HUES64 (cell line): ENCODE measurements at regions not wholly inside any gene's neighbourhood (a gene's known extent, or its start where the extent isn't known, plus 50 kb on each side); places are given as distances from the start of the nearest gene placed in this dataset.

Source experiments
- H3K27ac ChIP-seq: 2 replicates; pipeline ENCODE4 v1.7.0; 2013; ENCODE audit warnings: low read depth, low read length, inconsistent platforms
- H3K27me3 ChIP-seq: 2 replicates; pipeline ENCODE4 v1.6.1; 2013; ENCODE audit warnings: mild to moderate bottlenecking, low read length; ENCODE audit not compliant: insufficient read depth
- H3K36me3 ChIP-seq: 2 replicates; pipeline ENCODE4 v1.6.1; 2013; ENCODE audit warnings: mild to moderate bottlenecking, low read length; ENCODE audit not compliant: insufficient read depth
- H3K4me1 ChIP-seq: 2 replicates; pipeline ENCODE4 v1.6.1; 2013; ENCODE audit warnings: mild to moderate bottlenecking, low read length, moderate library complexity; ENCODE audit not compliant: insufficient read depth
- H3K4me3 ChIP-seq: 2 replicates; pipeline ENCODE4 v1.5.1; 2013; ENCODE audit warnings: mild to moderate bottlenecking, low read length, moderate library complexity
- H3K9ac ChIP-seq: 2 replicates; pipeline ENCODE4 v1.6.1; 2013; ENCODE audit warnings: mild to moderate bottlenecking, low read depth, low read length
- H3K9me3 ChIP-seq: 2 replicates; pipeline ENCODE4 v1.6.1; 2013; ENCODE audit warnings: low read depth, low read length; ENCODE audit not compliant: insufficient read depth
- WGBS: fragments of 150-250, 120-280 bp; methylation state at CpG from one replicate; pipeline ENCODE4 v1.1.7; 2013; ENCODE audit warnings: missing lambda C conversion rate; 5-methylcytosine and 5-hydroxymethylcytosine counted together

DNA sequence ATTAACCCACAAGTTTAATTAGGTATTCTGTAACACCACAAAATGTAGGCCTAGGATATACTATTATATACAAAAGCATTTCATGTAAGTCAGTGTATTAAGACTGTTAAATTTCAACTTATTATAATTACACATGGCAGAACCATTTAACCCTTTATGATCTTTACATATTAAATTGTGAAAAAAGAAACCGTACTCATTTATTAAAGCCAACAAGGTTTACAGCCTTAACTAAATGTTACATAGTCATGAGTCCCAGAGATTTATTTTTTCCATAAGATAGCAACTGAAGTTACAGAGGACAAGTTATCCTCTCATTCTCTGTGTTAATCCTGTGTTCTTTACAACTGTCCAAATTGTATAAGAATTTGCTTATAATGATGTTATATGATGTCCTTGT is 615.8 kb upstream of the AGTR1 start:
- H3K4me1 ChIP-seq = peaks cover 5% of the 10 kb centered on the region; the same call in 1 of the 2 replicates
- H3K27ac ChIP-seq = no peak overlapping the region

DNA sequence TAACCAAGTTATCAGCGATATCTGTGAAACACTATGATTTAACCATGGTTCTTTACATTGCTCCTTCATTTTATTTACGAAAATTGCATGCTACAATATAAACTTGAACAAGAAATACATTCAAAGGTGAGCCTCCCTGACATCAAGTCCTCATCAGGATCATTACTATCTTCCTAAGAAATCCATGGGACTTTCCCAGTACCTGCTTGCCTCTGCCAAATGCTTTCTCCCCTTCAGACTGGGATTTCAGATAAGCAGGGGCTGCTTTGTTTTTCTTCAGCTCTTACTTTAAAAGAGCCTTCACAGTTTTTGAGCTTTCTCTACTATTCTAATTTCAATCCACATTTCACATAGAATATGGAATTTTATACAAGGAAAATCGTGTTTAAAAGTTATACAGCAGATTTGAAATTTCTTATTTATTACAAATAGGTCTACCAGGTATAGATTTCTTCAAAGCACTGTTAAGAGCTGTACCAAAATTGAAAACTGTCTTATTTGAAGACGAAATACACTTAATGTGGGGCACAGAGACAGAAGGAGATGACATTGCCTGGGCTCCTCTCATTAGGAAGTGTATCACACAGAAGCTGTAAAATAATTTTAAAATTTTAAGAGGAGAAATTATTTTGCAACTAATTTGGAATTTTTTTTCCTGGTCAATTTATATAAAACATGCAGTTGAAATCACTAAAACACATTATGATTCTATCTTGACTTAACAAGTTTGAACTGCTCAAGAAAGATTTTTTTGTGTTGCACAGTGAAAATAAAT is 615.0 kb upstream of the AGTR1 start:
- no peak overlapping the region for H3K9ac ChIP-seq
- H3K36me3 ChIP-seq = no peaks in the 10 kb centered on the region
- WGBS = 92% methylated on average over 3 of the region's 4 CpGs
- H3K4me1 ChIP-seq = peaks cover 5% of the 10 kb centered on the region; the same call in 1 of the 2 replicates
- no peaks in the 10 kb centered on the region for H3K27me3 ChIP-seq
- H3K27ac ChIP-seq = no peak overlapping the region
- H3K4me3 ChIP-seq = no peak overlapping the region
- H3K9me3 ChIP-seq = no peaks in the 10 kb centered on the region

More for the DNA sequence above, 615.8 kb upstream of the AGTR1 start:
- no peak overlapping the region for H3K9ac ChIP-seq
- no peak overlapping the region for H3K4me3 ChIP-seq
- no peaks in the 10 kb centered on the region for H3K27me3 ChIP-seq
- no peaks in the 10 kb centered on the region for H3K36me3 ChIP-seq
- WGBS = no CpG with 5 or more reads among the region's 1 CpG
- no peaks in the 10 kb centered on the region for H3K9me3 ChIP-seq

DNA sequence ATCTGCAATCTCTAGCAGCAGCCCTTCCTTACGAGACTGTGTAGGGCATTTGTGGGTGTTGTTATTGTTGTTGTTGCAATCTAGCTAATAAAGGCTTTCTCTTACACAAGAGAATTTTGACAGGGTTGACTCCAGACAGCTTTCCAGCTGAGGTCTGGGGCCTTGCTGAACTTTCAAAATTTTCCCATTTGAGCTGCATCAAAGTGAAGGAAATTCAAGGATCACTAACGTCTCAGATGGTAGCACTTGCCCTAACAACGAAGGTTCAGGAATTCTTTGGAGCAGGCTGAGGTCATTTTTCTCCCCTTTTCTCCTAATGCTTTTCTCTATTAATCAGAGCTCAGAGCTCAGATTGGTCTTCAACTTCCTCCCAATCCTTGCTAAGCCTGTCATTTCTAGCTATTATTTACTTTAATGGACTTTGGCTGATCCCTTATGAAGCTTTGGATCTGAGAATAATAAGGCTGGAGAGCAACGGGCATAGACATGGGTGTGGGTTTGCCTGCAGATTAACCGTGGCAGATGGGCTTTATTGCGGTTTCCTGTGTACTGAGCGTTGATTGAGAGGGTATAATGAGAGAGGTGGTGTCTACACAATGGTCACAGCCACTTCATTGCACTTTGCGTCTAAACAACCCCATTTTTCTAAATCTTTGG is 614.0 kb upstream of the AGTR1 start:
- no peaks in the 10 kb centered on the region for H3K36me3 ChIP-seq
- 88% methylated on average over 7 of the region's 8 CpGs for WGBS
- no peaks in the 10 kb centered on the region for H3K9me3 ChIP-seq
- H3K4me3 ChIP-seq = no peak overlapping the region
- no peak overlapping the region for H3K27ac ChIP-seq
- peaks cover 5% of the 10 kb centered on the region; the same call in 1 of the 2 replicates for H3K4me1 ChIP-seq
- no peaks in the 10 kb centered on the region for H3K27me3 ChIP-seq
- H3K9ac ChIP-seq = no peak overlapping the region

DNA sequence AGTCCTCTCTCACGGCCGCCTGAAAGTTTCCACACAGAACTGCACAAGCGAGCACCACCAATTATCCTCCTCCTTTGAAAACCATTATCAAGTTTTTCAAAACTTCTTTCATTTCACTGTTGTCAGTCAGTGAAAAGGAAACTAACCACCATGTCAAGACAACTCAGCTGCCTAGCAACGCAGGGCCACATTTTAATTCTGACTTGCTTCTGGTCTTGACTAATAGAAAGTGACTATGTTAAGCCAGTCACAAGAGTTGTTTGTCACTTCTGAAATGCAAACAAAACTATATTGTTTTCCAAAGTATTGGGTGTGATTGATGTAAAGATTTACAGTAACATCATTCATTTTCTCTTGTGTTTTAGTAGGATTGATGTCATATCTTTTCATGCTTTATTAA is 612.8 kb upstream of the AGTR1 start:
- Histone ChIP-seq H3K27me3 (no peaks in the 10 kb centered on the region), H3K4me1 (peaks cover 5% of the 10 kb centered on the region; the same call in 1 of the 2 replicates), H3K9me3 (no peaks in the 10 kb centered on the region), H3K27ac (no peak overlapping the region), H3K9ac (no peak overlapping the region), H3K4me3 (no peak overlapping the region), H3K36me3 (no peaks in the 10 kb centered on the region)
- 89% methylated on average over 4 of the region's 4 CpGs for WGBS

DNA sequence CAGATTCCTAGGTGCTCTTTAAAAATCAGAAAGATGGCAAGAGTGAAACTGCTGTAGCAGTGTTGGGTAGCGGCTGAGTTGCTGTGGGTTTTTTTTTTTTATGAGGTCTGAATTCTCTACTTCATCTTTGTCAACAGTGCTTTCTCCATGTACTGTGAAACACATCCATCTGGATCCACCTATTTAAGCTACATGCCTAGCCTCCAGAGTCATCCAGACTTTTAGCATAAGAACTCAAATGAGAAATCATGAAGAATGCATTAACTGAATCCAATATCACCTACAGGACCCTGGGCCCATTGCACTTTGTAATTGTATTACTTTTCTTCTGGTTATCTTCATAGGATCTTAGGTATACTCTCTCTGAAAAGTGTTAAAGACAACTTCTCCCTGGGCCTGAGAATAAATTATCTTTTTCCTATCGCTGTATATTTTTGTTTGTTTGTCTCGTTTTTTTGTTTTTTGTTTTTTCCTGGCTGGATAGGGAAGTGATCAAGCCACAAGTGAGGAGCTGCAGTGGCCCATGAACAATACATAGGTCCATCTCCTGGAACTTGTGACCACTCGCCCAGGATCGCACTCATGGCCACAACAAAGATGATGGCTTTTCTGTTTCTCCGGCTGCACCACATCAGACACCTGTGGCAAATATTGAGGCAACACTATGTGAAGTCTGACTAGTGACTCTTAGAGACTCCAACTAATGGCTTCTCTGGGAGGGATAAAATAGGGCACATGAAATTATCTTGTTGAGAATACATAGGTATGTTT is 609.9 kb upstream of the AGTR1 start:
- Histone ChIP-seq H3K27ac (no peak overlapping the region), H3K27me3 (no peaks in the 10 kb centered on the region), H3K36me3 (no peaks in the 10 kb centered on the region), H3K9ac (no peak overlapping the region), H3K4me1 (peaks cover 6% of the 10 kb centered on the region; the same call in 1 of the 2 replicates), H3K4me3 (no peak overlapping the region), H3K9me3 (no peaks in the 10 kb centered on the region)
- 98% methylated on average over 6 of the region's 6 CpGs for WGBS

DNA sequence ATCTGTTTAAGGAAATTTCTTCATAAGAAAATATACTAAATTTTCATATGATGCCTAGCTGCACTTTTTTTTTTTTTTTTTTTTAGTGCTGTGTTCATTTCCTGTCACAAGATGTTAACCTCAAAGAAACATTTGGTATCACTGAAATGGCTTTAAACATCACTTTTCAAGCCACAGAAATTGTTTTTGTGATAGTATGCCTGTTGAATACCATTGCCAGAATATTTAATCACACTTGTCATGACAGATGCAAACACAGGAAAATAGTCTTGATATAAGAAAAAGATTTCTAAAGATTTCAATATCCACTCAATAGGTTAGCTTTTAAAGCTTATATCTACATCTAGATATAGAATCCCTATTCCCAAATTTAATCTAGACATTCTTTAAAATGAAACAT is 608.5 kb upstream of the AGTR1 start:
- Histone ChIP-seq H3K36me3 (no peaks in the 10 kb centered on the region), H3K27me3 (no peaks in the 10 kb centered on the region), H3K4me1 (0 out of 2 replicates have a peak, but pooled peaks cover 6% of the 10 kb centered on the region), H3K27ac (no peak overlapping the region), H3K4me3 (no peak overlapping the region), H3K9me3 (no peaks in the 10 kb centered on the region), H3K9ac (no peak overlapping the region)

DNA sequence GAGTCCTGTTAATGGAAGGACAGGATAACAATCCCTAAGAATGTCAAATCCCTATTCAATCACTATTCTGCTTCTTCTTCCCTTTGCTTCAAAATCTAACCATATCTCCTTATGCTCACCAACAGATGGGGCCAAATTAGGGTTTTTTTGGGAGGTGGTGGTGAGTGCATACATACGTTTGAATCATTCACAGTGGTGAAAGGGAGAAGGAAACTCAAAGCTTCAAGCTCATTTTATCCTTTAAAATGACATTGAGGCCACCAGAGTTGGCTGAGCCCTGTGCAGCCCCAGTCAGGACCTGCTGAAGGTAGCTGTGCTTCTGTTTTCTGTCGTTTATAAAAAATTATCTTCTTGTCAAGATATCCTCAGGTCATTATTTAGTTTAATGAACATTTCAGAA is 607.5 kb upstream of the AGTR1 start:
- Histone ChIP-seq H3K27me3 (no peaks in the 10 kb centered on the region), H3K9ac (no peak overlapping the region), H3K4me3 (no peak overlapping the region), H3K4me1 (peaks cover 7% of the 10 kb centered on the region; the same call in 1 of the 2 replicates), H3K27ac (no peak overlapping the region), H3K36me3 (no peaks in the 10 kb centered on the region), H3K9me3 (no peaks in the 10 kb centered on the region)
- WGBS = 89% methylated on average over 2 of the region's 2 CpGs

DNA sequence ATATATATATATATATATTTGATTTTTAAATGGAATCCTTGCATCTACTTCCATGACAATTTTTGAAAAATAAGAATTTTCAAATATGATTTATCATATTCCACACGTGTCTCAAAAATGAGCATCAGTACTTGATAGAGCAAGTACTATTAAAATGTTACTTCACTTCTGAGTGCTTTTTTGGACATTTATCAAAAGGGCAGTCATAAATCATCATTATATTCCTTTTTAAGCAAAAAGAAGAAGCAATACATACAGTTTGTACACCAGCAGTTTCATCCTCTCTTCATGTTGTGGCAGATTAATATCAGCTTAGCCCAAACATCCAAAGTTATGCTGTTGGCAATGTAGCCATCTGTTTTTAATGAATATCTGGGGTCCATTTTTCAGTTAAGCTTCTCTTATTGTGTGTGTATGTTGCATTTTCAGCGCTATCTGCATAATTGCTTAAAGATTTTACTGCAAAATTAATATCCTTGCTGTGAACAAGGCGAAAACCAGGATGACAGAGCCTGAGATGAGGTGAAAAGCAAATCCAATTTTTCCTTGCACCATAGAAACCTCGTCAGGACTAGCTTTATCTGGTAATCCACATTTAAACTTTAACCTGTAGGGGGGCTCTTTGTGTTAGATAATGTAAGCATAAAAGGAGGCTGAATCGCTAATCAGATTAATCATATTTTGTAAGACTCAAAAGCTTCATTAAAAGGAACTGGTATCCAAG is 604.9 kb upstream of the AGTR1 start:
- H3K27me3 ChIP-seq = no peaks in the 10 kb centered on the region
- peaks cover 13% of the 10 kb centered on the region; the same call in 1 of the 2 replicates for H3K4me1 ChIP-seq
- 95% methylated on average over 4 of the region's 5 CpGs for WGBS
- H3K27ac ChIP-seq = no peak overlapping the region
- H3K4me3 ChIP-seq = no peak overlapping the region
- no peak overlapping the region for H3K9ac ChIP-seq
- H3K9me3 ChIP-seq = no peaks in the 10 kb centered on the region
- no peaks in the 10 kb centered on the region for H3K36me3 ChIP-seq

DNA sequence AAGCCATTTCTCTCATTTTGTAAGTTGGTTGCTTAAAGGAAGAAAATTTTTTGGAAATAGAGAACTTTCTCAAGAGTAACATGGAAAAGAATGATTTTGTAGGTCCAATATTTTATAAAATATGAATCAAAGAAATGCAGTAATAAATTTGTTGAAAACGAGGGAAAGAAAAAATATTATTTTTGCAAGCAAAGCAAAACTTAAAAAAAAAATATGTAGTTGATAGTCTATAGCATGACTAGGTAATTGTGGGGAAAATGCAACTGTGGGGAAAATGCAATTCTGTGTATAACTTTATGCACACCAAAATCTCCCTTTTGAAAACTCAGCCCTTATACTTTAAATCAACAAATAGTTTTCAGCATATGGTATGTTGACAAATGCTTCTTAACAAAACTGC is 604.0 kb upstream of the AGTR1 start:
- no peak overlapping the region for H3K9ac ChIP-seq
- no peak overlapping the region for H3K4me3 ChIP-seq
- no peaks in the 10 kb centered on the region for H3K27me3 ChIP-seq
- peaks cover 13% of the 10 kb centered on the region; the same call in 1 of the 2 replicates for H3K4me1 ChIP-seq
- no peaks in the 10 kb centered on the region for H3K9me3 ChIP-seq
- no peaks in the 10 kb centered on the region for H3K36me3 ChIP-seq
- no peak overlapping the region for H3K27ac ChIP-seq
- no CpG with 5 or more reads among the region's 1 CpG for WGBS

DNA sequence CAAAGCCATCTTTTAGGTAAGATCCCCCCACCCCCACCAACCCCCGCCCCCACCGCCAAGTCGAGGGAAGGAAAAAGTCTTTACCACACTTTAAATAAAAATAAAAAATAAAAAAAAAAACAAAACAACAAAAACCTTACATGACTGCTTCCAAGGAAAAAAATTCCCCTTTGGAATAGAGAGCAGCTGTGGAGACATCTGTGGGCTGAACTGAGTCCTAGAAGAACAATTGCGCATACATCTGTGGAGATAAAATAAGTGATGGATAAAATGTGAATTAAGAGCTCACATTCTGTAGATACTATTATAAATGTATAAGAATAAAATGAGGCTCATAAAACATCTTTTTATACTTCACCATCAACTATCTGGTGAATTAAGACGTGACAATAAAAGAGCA is 601.7 kb upstream of the AGTR1 start:
- H3K4me3 ChIP-seq = no peak overlapping the region
- H3K27ac ChIP-seq = no peak overlapping the region
- no peak overlapping the region for H3K9ac ChIP-seq
- peaks cover 13% of the 10 kb centered on the region; the same call in 1 of the 2 replicates for H3K4me1 ChIP-seq
- 100% methylated on average over 2 of the region's 5 CpGs for WGBS
- H3K9me3 ChIP-seq = no peaks in the 10 kb centered on the region
- no peaks in the 10 kb centered on the region for H3K36me3 ChIP-seq
- H3K27me3 ChIP-seq = no peaks in the 10 kb centered on the region
